Left ventricle myocardium inferior (tissue), 1 donor: ENCODE measurements at regions not wholly inside any gene's neighbourhood (a gene's known extent, or its start where the extent isn't known, plus 50 kb on each side); places are given as distances from the start of the nearest gene placed in this dataset.

Experiments used
- DNase-seq: peaks from one replicate; pipeline ENCODE4 v3.0.0-alpha.2; 2020
- H3K27ac ChIP-seq: fragments of 200-600 bp; replicated peaks from 2 replicates; pipeline ENCODE4 v1.8.0; 2021
- H3K27me3 ChIP-seq: fragments of 200-600 bp; 2 replicates; pipeline ENCODE4 v1.8.0; 2021; ENCODE audit warnings: low read depth
- H3K36me3 ChIP-seq: fragments of 200-600 bp; 2 replicates; pipeline ENCODE4 v1.8.0; 2021
- H3K4me1 ChIP-seq: fragments of 200-600 bp; 2 replicates; pipeline ENCODE4 v1.8.0; 2021
- H3K4me3 ChIP-seq: fragments of 200-600 bp; 2 replicates; pipeline ENCODE4 v1.8.0; 2021; ENCODE audit warnings: mild to moderate bottlenecking, moderate library complexity
- H3K9me3 ChIP-seq: fragments of 200-600 bp; replicated peaks from 2 replicates; pipeline ENCODE4 v1.8.0; 2021
- intact Hi-C: fragments of 100-400 bp; cut with micrococcal nuclease; formaldehyde crosslinking; loops from one replicate; pipeline ENCODE4 v1.11.0; 2022
- TF ChIP-seq, protein P1 (sequence below): fragments of 200-600 bp; IDR thresholded peaks from 2 replicates; pipeline ENCODE4 v1.8.0; 2021; ENCODE audit warnings: antibody characterized with exemption, mild to moderate bottlenecking, borderline replicate concordance
- donor health status: DM: no; HTN: yes; CAD: no; lungs with severe emphysema.

DNA sequence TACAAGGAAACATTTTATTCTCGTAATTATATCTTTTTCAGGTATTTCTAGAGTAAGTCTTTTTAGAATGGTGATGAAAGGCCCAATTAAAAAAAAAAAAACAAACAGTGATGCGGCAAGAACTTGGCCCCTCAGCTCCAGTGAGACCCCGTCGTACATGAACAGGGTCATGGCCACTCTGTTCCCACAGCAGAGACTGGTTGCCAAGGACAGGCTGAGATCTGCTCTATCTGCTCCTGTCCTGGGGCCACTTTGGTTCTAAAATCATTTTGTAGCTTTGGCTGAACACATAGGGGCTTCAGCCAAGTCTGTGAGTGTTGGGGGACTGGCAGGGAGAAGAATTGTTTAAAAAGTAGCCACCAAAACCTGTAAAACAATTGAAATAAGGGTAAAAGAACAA lies 286.9 kb downstream of the RFC3 start:
- Histone ChIP-seq H3K4me3 (no peak overlapping the region), H3K4me1 (no peaks in the 10 kb centered on the region), H3K9me3 (peaks cover 13% of the 10 kb centered on the region), H3K36me3 (no peaks in the 10 kb centered on the region), H3K27me3 (no peaks in the 10 kb centered on the region), H3K27ac (no peak overlapping the region)
- TF ChIP-seq, protein P1, sequence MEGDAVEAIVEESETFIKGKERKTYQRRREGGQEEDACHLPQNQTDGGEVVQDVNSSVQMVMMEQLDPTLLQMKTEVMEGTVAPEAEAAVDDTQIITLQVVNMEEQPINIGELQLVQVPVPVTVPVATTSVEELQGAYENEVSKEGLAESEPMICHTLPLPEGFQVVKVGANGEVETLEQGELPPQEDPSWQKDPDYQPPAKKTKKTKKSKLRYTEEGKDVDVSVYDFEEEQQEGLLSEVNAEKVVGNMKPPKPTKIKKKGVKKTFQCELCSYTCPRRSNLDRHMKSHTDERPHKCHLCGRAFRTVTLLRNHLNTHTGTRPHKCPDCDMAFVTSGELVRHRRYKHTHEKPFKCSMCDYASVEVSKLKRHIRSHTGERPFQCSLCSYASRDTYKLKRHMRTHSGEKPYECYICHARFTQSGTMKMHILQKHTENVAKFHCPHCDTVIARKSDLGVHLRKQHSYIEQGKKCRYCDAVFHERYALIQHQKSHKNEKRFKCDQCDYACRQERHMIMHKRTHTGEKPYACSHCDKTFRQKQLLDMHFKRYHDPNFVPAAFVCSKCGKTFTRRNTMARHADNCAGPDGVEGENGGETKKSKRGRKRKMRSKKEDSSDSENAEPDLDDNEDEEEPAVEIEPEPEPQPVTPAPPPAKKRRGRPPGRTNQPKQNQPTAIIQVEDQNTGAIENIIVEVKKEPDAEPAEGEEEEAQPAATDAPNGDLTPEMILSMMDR, result no peak
- no peak for DNase-seq
- intact Hi-C loops, result no loop called here

GRCh38 chr13:34107806-34108205 lies 289.9 kb downstream of the RFC3 start:
- no peak for DNase-seq
- intact Hi-C loops, result no loop called here

GRCh38 chr13:34108410-34108809 lies 290.5 kb downstream of the RFC3 start:
- no peak for DNase-seq
- TF ChIP-seq, protein P1, result no peak
- H3K27ac ChIP-seq, result no peak overlapping the region
- no peak overlapping the region for H3K4me3 ChIP-seq
- no peaks in the 10 kb centered on the region for H3K36me3 ChIP-seq
- H3K9me3 ChIP-seq, result peaks cover 18% of the 10 kb centered on the region
- no peaks in the 10 kb centered on the region for H3K27me3 ChIP-seq
- intact Hi-C loops, result no loop called here
- H3K4me1 ChIP-seq, result no peaks in the 10 kb centered on the region

More at GRCh38 chr13:34107806-34108205, 289.9 kb downstream of the RFC3 start:
- Histone ChIP-seq H3K36me3 (no peaks in the 10 kb centered on the region), H3K4me1 (no peaks in the 10 kb centered on the region), H3K9me3 (peaks cover 18% of the 10 kb centered on the region), H3K27ac (no peak overlapping the region), H3K4me3 (no peak overlapping the region), H3K27me3 (no peaks in the 10 kb centered on the region)
- TF ChIP-seq, protein P1, result no peak

- intact Hi-C loops, result no loop called here
- TF ChIP-seq, protein P1, result no peak
- Histone ChIP-seq H3K27ac (no peak overlapping the region), H3K4me3 (no peak overlapping the region), H3K9me3 (peaks cover 7% of the 10 kb centered on the region), H3K27me3 (no peaks in the 10 kb centered on the region), H3K4me1 (no peaks in the 10 kb centered on the region), H3K36me3 (no peaks in the 10 kb centered on the region)
- DNase-seq, result no peak
These were observed 296.6 kb downstream of the RFC3 start for GRCh38 chr13:34114581-34114980.

DNA sequence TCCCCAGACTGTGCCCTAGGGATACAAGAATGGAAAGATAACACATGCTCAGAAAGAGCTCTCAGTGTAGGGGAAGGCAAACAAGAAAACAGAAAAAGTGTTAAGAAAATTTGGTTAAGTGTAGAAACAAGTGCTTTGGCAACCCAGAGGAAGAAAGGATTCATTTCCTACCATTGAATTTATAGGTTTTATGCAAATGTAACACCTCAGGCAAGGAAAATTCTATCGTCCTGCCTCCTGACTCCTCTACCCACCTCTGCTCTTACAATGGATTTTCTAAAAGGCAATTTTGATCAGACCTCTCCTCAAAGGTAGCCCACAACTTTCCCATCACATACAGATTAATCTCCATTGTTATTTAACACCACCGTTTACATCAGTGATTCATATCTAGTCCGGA lies 298.7 kb downstream of the RFC3 start:
- Histone ChIP-seq H3K36me3 (no peaks in the 10 kb centered on the region), H3K9me3 (no peaks in the 10 kb centered on the region), H3K27ac (no peak overlapping the region), H3K27me3 (no peaks in the 10 kb centered on the region), H3K4me3 (no peak overlapping the region), H3K4me1 (no peaks in the 10 kb centered on the region)
- TF ChIP-seq, protein P1, result no peak
- no peak for DNase-seq
- intact Hi-C loops, result no loop called here

DNA sequence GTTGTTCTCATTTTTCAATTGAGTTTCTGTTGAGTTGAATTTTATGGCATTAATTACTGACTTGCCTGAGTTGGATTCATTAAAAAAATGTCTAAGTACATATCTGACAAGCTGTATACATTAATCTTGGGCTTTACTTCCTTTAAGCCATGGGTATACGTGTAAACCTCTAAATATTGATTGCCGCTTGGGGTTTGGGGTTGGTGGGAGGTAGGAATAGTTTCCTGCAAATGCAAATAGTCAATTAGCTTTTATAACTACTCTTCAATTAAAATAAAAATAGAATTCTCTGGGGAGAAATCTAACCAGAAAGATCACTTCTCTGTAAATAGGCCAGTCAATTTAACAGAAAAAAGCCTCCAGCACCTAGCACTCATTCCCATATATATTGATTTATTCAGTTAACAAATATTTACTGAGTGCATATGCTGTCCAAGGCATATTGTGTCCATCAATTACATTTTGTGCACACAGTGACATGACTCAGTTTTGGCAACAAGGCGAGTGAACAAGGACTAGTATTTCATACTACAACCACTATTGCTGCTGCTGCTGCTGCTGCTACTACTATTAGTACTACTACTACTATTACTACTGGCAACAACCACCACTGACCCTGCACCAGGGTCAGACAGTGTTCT lies 306.8 kb downstream of the RFC3 start:
- Histone ChIP-seq H3K36me3 (no peaks in the 10 kb centered on the region), H3K27ac (no peak overlapping the region), H3K27me3 (no peaks in the 10 kb centered on the region), H3K4me3 (no peak overlapping the region), H3K4me1 (no peaks in the 10 kb centered on the region), H3K9me3 (no peaks in the 10 kb centered on the region)
- no peak for DNase-seq
- TF ChIP-seq, protein P1, result no peak
- intact Hi-C loops, result no loop called here
